Keratinocyte (primary cell): ENCODE measurements at regions not wholly inside any gene's neighbourhood (a gene's known extent, or its start where the extent isn't known, plus 50 kb on each side); places are given as distances from the start of the nearest gene placed in this dataset.

Experiments
- CTCF ChIP-seq, 3 experiments: IDR thresholded peaks in 1 of 3; conservative IDR thresholded peaks in 1 of 3; optimal IDR thresholded peaks in 1 of 3; 2 replicates in 2 of 3; 3 replicates in 1 of 3; pipeline versions ENCODE3 to v1.5.1; 2011; ENCODE audit warnings: low read length in 3 of 3, mild to moderate bottlenecking in 3 of 3, moderate library complexity in 2 of 3, control low read depth in 1 of 3, inconsistent platforms in 1 of 3; ENCODE audit not compliant: insufficient read depth in 2 of 3; ENCODE audit errors: extremely low read depth in 1 of 3
- EZH2 ChIP-seq: IDR thresholded peaks from one replicate; pipeline ENCODE4 v1.6.1; 2012; ENCODE audit warnings: inconsistent platforms, mild to moderate bottlenecking, low read length, moderate library complexity

- TF ChIP-seq CTCF (optimal IDR thresholded peaks at IDR 0.05 in 1 of 3, IDR thresholded peaks at IDR 0.05 in 1 of 3, conservative IDR thresholded peaks at IDR 0.05 in 1 of 3; ENCODE audit: extremely low read depth in 1 of 3, insufficient read depth in 2 of 3, low read length in 3 of 3) (no peak), EZH2 (no peak)
Measured at GRCh38 chr21:19998453-19998852, 999.8 kb upstream of the NCAM2 start.
